ENCODE measurements at regions not wholly inside any gene's neighbourhood (a gene's known extent, or its start where the extent isn't known, plus 50 kb on each side); places are given as distances from the start of the nearest gene placed in this dataset.

GRCh38 chr11:37087650-37088572 lies 489.9 kb upstream of the RAG2 start:
- ChIA-PET POLR2A (no interaction called here), CTCF (no interaction called here)
- no peak overlapping the region for H3K4me3 ChIP-seq (ENCODE audit: low read depth, low read length)
- DNase-seq (ENCODE audit: low read depth), result no peak
- no peaks in the 10 kb centered on the region for H3K27me3 ChIP-seq (ENCODE audit: control insufficient read depth, insufficient read depth, low read length)
- TF ChIP-seq CTCF (IDR thresholded peaks at IDR 0.05; ENCODE audit: insufficient read depth, low read depth, low read length), result no peak
- no peaks in the 10 kb centered on the region for H3K36me3 ChIP-seq (ENCODE audit: control insufficient read depth, insufficient read depth, low read length)

- CTCF ChIA-PET, result no interaction called here
- no peaks in the 10 kb centered on the region for H3K27me3 ChIP-seq (ENCODE audit: control insufficient read depth, insufficient read depth, low read length)
- H3K4me3 ChIP-seq (ENCODE audit: low read depth, low read length), result no peak overlapping the region
- H3K36me3 ChIP-seq (ENCODE audit: control insufficient read depth, insufficient read depth, low read length), result no peaks in the 10 kb centered on the region
- POLR2A ChIA-PET, result no interaction called here
- no peak for DNase-seq (ENCODE audit: low read depth)
- TF ChIP-seq CTCF (IDR thresholded peaks at IDR 0.05; ENCODE audit: insufficient read depth, low read depth, low read length), result no peak
These were observed 480.5 kb upstream of the RAG2 start for GRCh38 chr11:37078521-37078920.

GRCh38 chr11:37076866-37077265 lies 478.8 kb upstream of the RAG2 start:
- POLR2A ChIA-PET, result no interaction called here
- Histone ChIP-seq H3K4me3 (ENCODE audit: low read depth, low read length) (no peak overlapping the region), H3K27me3 (ENCODE audit: control insufficient read depth, insufficient read depth, low read length) (no peaks in the 10 kb centered on the region), H3K36me3 (ENCODE audit: control insufficient read depth, insufficient read depth, low read length) (no peaks in the 10 kb centered on the region)
- TF ChIP-seq CTCF (IDR thresholded peaks at IDR 0.05; ENCODE audit: insufficient read depth, low read depth, low read length), result no peak
- CTCF ChIA-PET, result no interaction called here
- DNase-seq (ENCODE audit: low read depth), result no peak

GRCh38 chr11:37072538-37073055 lies 474.6 kb upstream of the RAG2 start:
- CTCF ChIA-PET, result no interaction called here
- H3K4me3 ChIP-seq (ENCODE audit: low read depth, low read length), result no peak overlapping the region
- H3K27me3 ChIP-seq (ENCODE audit: control insufficient read depth, insufficient read depth, low read length), result no peaks in the 10 kb centered on the region
- no peak for TF ChIP-seq CTCF (IDR thresholded peaks at IDR 0.05; ENCODE audit: insufficient read depth, low read depth, low read length)
- H3K36me3 ChIP-seq (ENCODE audit: control insufficient read depth, insufficient read depth, low read length), result no peaks in the 10 kb centered on the region
- POLR2A ChIA-PET, result no interaction called here
- DNase-seq (ENCODE audit: low read depth), result no peak

- H3K36me3 ChIP-seq (ENCODE audit: control insufficient read depth, insufficient read depth, low read length), result no peaks in the 10 kb centered on the region
- ChIA-PET CTCF (no interaction called here), POLR2A (no interaction called here)
- TF ChIP-seq CTCF (IDR thresholded peaks at IDR 0.05; ENCODE audit: insufficient read depth, low read depth, low read length), result no peak
- DNase-seq (ENCODE audit: low read depth), result no peak
- no peaks in the 10 kb centered on the region for H3K27me3 ChIP-seq (ENCODE audit: control insufficient read depth, insufficient read depth, low read length)
- H3K4me3 ChIP-seq (ENCODE audit: low read depth, low read length), result no peak overlapping the region
These were observed 452.3 kb upstream of the RAG2 start for GRCh38 chr11:37050311-37050710.
